ENCODE measurements at regions not wholly inside any gene's neighbourhood (a gene's known extent, or its start where the extent isn't known, plus 50 kb on each side); places are given as distances from the start of the nearest gene placed in this dataset.

DNA sequence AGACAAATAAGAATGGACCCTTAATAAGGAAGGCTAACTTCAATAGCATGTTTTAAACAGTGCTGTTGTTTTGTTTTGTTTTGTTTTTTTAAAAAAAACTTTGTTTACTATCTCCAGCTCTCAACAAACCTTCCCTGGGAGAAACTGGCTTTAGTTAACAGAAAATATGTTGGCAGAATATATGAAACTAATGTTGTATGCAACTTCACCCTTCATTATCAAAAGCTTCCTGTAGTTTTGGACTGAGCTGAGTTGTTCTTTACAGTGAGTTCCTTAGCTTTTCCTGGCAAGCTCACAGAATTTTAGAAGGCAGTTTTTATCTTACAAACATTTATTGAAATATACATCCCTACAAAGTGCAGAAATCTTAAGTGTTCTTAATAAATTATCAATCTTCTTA is 2480.7 kb upstream of the PCDH20 start:
- Histone ChIP-seq H3K27ac (ENCODE audit: low read depth, low read length) (no peak overlapping the region), H3K4me2 (ENCODE audit: low read length) (no peak overlapping the region), H3K4me3 (replicated peaks in 1 of 2; ENCODE audit: low read depth in 1 of 2, low read length in 2 of 2) (no peak overlapping the region), H4K20me1 (ENCODE audit: insufficient read depth) (no peaks in the 10 kb centered on the region; the same call in 1 of the 2 replicates), H3K9me2 (ENCODE audit: insufficient read depth) (no peaks in the 10 kb centered on the region), H3K36me3 (ENCODE audit: control insufficient read depth in 1 of 2, insufficient read depth in 2 of 2, low read length in 2 of 2) (no peaks in the 10 kb centered on the region), H3K4me1 (ENCODE audit: control insufficient read depth in 1 of 2, insufficient read depth in 2 of 2, low read length in 2 of 2) (no peaks in the 10 kb centered on the region), H3K9ac (ENCODE audit: low read length) (no peak overlapping the region), H2AFZ (ENCODE audit: low read depth, low read length, poor library complexity, severe bottlenecking) (peak overlapping the region; percentile 56), H3K27me3 (ENCODE audit: insufficient read depth, low read length) (no peaks in the 10 kb centered on the region), H3K79me2 (ENCODE audit: insufficient read depth, low read length) (no peaks in the 10 kb centered on the region), H3K9me3 (ENCODE audit: control insufficient read depth in 1 of 2, insufficient read depth in 1 of 2, low read depth in 1 of 2, low read length in 2 of 2) (no peaks in the 10 kb centered on the region)
- intact Hi-C loops (cut with micrococcal nuclease), result no loop called here
- TF ChIP-seq POLR2A (IDR thresholded peaks at IDR 0.05; ENCODE audit: borderline replicate concordance, extremely low read depth, insufficient read depth, insufficient read length), result no peak
- no peak for TF ChIP-seq JUND (IDR thresholded peaks at IDR 0.05)
- no peak for TF ChIP-seq EGR1 (IDR thresholded peaks at IDR 0.05; ENCODE audit: low read depth)
- no peak for TF ChIP-seq ZBTB33 (IDR thresholded peaks at IDR 0.05; ENCODE audit: extremely low read depth, insufficient replicate concordance, low read length)
- no peak for TF ChIP-seq ZFX (IDR thresholded peaks at IDR 0.05)
- no peak for TF ChIP-seq SP1 (IDR thresholded peaks at IDR 0.05; ENCODE audit: low read depth)
- TF ChIP-seq, protein P1, sequence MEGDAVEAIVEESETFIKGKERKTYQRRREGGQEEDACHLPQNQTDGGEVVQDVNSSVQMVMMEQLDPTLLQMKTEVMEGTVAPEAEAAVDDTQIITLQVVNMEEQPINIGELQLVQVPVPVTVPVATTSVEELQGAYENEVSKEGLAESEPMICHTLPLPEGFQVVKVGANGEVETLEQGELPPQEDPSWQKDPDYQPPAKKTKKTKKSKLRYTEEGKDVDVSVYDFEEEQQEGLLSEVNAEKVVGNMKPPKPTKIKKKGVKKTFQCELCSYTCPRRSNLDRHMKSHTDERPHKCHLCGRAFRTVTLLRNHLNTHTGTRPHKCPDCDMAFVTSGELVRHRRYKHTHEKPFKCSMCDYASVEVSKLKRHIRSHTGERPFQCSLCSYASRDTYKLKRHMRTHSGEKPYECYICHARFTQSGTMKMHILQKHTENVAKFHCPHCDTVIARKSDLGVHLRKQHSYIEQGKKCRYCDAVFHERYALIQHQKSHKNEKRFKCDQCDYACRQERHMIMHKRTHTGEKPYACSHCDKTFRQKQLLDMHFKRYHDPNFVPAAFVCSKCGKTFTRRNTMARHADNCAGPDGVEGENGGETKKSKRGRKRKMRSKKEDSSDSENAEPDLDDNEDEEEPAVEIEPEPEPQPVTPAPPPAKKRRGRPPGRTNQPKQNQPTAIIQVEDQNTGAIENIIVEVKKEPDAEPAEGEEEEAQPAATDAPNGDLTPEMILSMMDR (IDR thresholded peaks at IDR 0.05 in 2 of 3, conservative IDR thresholded peaks at IDR 0.05 in 1 of 3; ENCODE audit: borderline replicate concordance in 1 of 3, insufficient read depth in 1 of 3, low read depth in 2 of 3, low read length in 2 of 3), result no peak
- TF ChIP-seq ELF1 (IDR thresholded peaks at IDR 0.05; ENCODE audit: borderline replicate concordance, low read depth), result no peak
- TF ChIP-seq RAD21 (IDR thresholded peaks at IDR 0.05; ENCODE audit: low read depth), result no peak
- no peak for TF ChIP-seq TCF7L2 (IDR thresholded peaks at IDR 0.05; ENCODE audit: borderline replicate concordance, extremely low read depth, insufficient read depth, insufficient read length)
- no peak for TF ChIP-seq CEBPB (IDR thresholded peaks at IDR 0.05; ENCODE audit: low read depth)
- no peak for TF ChIP-seq CBX3 (IDR thresholded peaks at IDR 0.05; ENCODE audit: low read depth)
- TF ChIP-seq POLR2AphosphoS5 (IDR thresholded peaks at IDR 0.05; ENCODE audit: low read depth, low read length), result no peak
- TF ChIP-seq EZH2phosphoT487 (IDR thresholded peaks at IDR 0.05; ENCODE audit: borderline replicate concordance), result no peak
- TF ChIP-seq, protein P2, sequence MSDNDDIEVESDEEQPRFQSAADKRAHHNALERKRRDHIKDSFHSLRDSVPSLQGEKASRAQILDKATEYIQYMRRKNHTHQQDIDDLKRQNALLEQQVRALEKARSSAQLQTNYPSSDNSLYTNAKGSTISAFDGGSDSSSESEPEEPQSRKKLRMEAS (IDR thresholded peaks at IDR 0.05), result no peak
- TF ChIP-seq REST (IDR thresholded peaks at IDR 0.05; ENCODE audit: low read depth), result no peak
- no peak for TF ChIP-seq ZNF274 (IDR thresholded peaks at IDR 0.05; ENCODE audit: low read depth, low read length)
- no peak for TF ChIP-seq SRF (IDR thresholded peaks at IDR 0.05; ENCODE audit: low read depth)
- no peak for DNase-seq (ENCODE audit: low read depth, low spot score)
- no peak for ATAC-seq
- ChIA-PET RAD21 (ENCODE audit: low non-redundant PET in 1 of 2, low total read pairs in 2 of 2, uncharacterized antibody in 2 of 2, unreplicated experiment in 2 of 2) (no interaction called here), POLR2A (no interaction called here), CTCF (no interaction called here)
- no TSS peak for BruUV-seq (replicated peaks)

Measured in HCT116 (cell line).